Activated CD4-positive, alpha-beta T cell treated with anti-CD3 and anti-CD28 coated beads for 48 hours (primary cell): ENCODE measurements at regions not wholly inside any gene's neighbourhood (a gene's known extent, or its start where the extent isn't known, plus 50 kb on each side); places are given as distances from the start of the nearest gene placed in this dataset.
"Not testable (repeated sequence)": the region's sequence is repeated elsewhere in the genome, so short reads cannot be mapped to it uniquely, and the experiment has no call there.

Experiments
- DNase-seq: peaks from one replicate; pipeline ENCODE4 v3.0.0-alpha.2; 2020

- DNase-seq: not testable (repeated sequence)
Measured at GRCh38 chr6:43997990-43998585, 129.2 kb downstream of the MRPL14 start.

- DNase-seq: no peak
Measured at GRCh38 chr6:43997345-43997677, 129.9 kb downstream of the MRPL14 start.

- no peak for DNase-seq
Measured at GRCh38 chr6:43996618-43997344, 130.5 kb downstream of the MRPL14 start.

GRCh38 chr6:43995137-43995536 is 132.1 kb downstream of the MRPL14 start:
- DNase-seq: no peak

- no peak for DNase-seq
Measured at GRCh38 chr6:43993881-43994523, 133.2 kb downstream of the MRPL14 start.

- no peak for DNase-seq
Measured at GRCh38 chr6:43992783-43993644, 134.2 kb downstream of the MRPL14 start.

GRCh38 chr6:43992126-43992663 is 135.1 kb downstream of the MRPL14 start:
- DNase-seq: no peak

GRCh38 chr6:43990627-43991619 is 136.3 kb downstream of the MRPL14 start:
- no peak for DNase-seq

GRCh38 chr6:43990275-43990626 is 137.0 kb downstream of the MRPL14 start:
- no peak for DNase-seq

- no peak for DNase-seq
Measured at GRCh38 chr6:43989581-43990146, 137.6 kb downstream of the MRPL14 start.

- no peak for DNase-seq
Measured at GRCh38 chr6:43988801-43989200, 138.5 kb downstream of the MRPL14 start.

GRCh38 chr6:43987838-43988439 is 139.3 kb downstream of the MRPL14 start:
- no peak for DNase-seq

GRCh38 chr6:43986177-43986825 is 141.0 kb downstream of the MRPL14 start:
- DNase-seq: no peak

- no peak for DNase-seq
Measured at GRCh38 chr6:43985329-43985728, 141.9 kb downstream of the MRPL14 start.

- no peak for DNase-seq
Measured at GRCh38 chr6:43984442-43985321, 142.6 kb downstream of the MRPL14 start.

- DNase-seq: no peak
Measured at GRCh38 chr6:43983632-43984031, 143.6 kb downstream of the MRPL14 start.

GRCh38 chr6:43983191-43983590 is 144.1 kb downstream of the MRPL14 start:
- DNase-seq: no peak

GRCh38 chr6:43982084-43982625 is 145.1 kb downstream of the MRPL14 start:
- no peak for DNase-seq

GRCh38 chr6:43981363-43981990 is 145.8 kb downstream of the MRPL14 start:
- no peak for DNase-seq
